Glomerular visceral epithelial cell (primary cell): ENCODE measurements at regions not wholly inside any gene's neighbourhood (a gene's known extent, or its start where the extent isn't known, plus 50 kb on each side); places are given as distances from the start of the nearest gene placed in this dataset.
"Not testable (repeated sequence)": the region's sequence is repeated elsewhere in the genome, so short reads cannot be mapped to it uniquely, and the experiment has no call there.

Experiments used
- DNase-seq: peaks from one replicate; pipeline ENCODE4 v3.0.0-alpha.2; 2016; ENCODE audit errors: extremely low spot score

GRCh38 chr16:46519063-46519462, 102.1 kb downstream of the SHCBP1 start:
- no peak for DNase-seq

DNA sequence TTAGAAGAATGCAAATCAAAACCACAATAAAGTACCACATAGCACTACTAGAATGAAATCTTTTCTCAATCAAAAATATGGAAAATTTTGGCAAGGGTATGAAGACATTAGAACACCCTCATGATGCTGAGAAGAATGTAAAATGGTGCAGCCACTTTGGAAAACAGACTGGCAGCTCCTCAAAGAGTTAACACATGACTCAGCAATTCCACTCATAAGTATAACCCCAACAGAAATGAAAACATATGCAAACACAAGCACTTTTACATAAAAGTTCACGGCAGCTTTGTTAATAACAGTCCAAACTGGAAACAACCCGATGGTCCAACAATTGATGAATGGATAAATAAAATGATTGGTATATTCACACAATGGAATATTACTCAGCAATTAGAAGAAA, 124.5 kb downstream of the SHCBP1 start:
- DNase-seq, result no peak

GRCh38 chr16:46482895-46483294, 138.3 kb downstream of the SHCBP1 start:
- DNase-seq, result no peak

DNA sequence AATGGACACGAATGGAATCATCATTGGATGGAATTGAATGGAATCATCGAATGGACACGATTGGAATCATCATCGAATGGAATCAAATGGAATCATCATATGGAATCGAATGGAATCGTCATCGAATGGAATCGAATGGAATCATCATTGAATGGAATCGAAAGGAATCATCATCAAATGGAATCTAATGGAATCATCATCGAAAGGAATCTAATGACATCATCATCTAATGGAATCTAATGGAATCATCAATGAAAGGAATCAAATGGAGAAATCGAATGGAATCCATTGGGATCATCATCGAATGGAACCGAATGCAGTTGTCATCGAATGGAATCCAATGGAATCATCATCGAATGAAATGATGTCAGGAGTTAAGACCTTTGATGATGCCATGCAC, 154.9 kb downstream of the SHCBP1 start:
- DNase-seq, result no peak

DNA sequence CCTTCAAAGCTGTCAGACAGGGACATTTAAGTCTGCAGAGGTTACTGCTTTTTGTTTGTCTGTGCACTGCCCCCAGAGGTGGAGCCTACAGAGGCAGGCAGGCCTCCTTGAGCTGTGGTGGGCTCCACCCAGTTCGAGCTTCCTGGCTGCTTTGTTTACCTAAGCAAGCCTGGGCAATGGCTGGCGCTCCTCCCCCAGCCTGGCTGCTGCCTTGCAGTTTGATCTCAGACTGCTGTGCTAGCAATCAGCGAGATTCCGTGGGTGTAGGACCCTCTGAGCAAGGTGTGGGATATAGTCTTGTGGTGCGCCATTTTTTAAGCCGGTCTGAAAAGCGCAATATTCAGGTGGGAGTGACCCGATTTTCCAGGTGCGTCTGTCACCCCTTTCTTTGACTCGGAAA, 166.4 kb downstream of the SHCBP1 start:
- DNase-seq, result not testable (repeated sequence)

GRCh38 chr16:46428108-46429061, 192.8 kb downstream of the SHCBP1 start:
- DNase-seq, result no peak

DNA sequence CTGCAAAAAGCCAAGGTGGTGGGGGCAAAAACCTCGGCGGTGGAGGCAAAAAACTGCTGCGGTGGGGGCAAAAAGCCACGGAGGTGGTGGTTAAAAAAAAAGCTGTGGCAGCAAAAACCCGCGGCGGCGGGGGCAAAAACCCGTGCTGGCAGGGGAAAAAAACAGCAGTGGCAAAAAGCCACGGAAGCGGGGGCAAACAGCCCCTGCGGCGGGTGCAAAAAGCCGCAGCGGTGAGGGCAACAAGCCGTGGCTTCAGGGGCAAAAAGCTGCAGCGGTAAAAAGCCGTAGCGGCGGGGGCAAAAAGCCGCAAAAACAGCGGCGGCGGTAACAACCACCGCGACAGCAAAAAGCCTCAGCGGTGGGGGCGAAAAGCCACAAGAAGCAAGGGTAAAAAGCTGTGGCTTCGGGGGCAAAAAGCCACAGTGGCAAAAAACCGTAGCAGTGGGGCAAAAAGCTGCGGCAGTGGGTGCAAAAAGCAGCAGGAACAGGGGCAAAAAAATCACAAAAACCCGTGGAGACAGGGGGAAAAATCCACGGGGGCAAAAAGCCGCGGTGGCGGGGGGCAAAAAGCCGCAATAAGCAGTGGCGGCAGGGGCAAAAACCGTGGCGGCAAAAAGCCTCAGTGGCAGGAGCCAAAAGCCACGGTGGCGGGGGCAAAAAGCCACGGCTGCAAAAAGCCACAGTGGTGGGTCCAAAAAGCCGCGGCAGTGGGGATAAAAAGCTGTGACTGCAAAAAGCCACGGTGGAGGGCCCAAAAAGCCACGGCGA, 193.7 kb downstream of the SHCBP1 start:
- no peak for DNase-seq

DNA sequence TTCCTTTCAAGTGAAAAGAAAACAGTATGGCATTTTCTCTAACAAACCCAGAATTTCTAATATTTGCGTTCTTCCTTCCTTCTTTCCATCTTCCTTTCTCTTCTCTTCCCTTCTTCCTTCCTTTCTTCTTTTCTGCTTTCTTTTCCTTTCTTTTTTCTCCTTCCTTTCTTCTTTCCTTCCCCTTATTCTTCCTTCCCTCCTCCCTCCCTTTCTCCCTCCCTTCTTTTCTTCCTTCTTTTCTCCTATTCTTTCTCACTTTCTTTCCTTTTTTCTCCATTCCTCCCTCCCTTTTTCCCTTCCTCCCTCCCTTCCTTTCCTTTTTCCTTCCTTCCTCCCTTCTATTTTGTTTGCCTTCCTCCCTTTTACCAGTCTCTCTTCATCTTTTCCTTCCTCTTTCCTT, 194.8 kb downstream of the SHCBP1 start:
- no peak for DNase-seq

DNA sequence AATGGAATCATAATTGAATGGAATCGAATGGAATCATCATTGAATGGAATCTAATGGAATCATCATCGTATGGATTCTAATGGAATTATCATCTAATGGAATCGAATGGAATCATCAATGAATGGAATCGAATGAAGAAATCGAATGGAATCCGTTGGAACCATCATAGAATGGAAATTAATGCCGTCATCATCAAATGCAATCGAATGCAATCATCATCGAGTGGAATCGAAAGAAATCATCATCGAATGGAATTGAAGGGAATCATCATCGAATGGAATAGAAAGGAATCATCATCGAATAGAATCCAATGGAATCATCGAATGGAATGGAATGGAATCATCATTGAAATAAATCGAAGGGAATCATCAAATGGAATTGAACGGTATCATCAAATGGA, 217.2 kb downstream of the SHCBP1 start:
- DNase-seq, result no peak

DNA sequence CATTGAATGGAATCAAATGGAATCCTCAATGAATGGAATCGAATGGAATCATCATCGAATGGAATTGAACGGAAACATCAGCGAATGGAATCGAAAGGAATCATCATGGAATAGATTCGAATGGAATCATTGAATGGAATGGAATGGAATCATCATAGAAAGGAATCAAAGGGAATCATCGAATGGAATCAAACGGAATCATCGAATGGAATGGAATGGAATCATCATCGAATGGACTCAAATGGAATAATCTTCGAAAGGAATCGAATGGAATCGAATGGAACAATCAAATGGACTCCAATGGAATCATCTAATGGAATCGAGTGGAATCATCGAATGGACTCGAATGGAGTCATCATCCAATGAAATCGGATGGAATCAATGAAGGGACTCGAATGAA, 222.6 kb downstream of the SHCBP1 start:
- DNase-seq, result not testable (repeated sequence)

GRCh38 chr16:46396883-46397270, 224.3 kb downstream of the SHCBP1 start:
- not testable (repeated sequence) for DNase-seq

DNA sequence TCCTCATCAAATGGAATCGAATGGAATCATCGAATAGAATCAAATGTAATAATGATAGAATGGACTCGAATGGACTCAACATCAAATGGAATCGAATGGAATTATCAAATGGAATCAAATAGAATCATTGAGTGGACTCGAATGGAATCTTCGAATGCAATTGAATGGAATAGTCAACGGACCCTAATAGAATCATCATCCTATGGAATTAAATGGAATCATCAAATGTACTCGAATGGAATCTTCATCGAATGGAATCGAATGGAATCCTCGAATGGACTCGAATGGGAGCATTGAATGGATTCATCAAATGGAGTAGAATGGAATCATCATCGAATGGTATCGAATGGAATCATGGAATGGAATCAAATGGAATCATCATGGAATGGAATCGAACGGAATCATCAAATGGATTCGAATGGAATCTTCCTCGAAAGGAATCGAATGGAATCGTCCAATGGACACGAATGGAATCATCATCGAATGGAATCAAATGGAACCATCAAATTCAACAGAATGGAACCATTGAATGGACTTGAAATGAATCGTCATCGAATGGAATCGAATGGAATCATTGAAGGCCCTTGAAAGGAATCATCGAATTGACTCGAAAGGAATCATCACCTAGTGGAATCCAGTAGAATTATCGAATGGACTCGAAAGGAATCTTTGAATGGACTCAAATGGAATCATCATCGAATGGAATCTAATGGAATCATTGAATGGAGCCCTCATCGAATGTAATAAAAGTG, 224.9 kb downstream of the SHCBP1 start:
- peak; percentile 1 for DNase-seq

GRCh38 chr16:46395391-46395921, 225.7 kb downstream of the SHCBP1 start:
- peak; percentile 16 for DNase-seq

- peak; percentile 30 for DNase-seq
These were observed 226.2 kb downstream of the SHCBP1 start for GRCh38 chr16:46394963-46395362.

GRCh38 chr16:46394149-46394548, 227.0 kb downstream of the SHCBP1 start:
- peak; percentile 6 for DNase-seq

DNA sequence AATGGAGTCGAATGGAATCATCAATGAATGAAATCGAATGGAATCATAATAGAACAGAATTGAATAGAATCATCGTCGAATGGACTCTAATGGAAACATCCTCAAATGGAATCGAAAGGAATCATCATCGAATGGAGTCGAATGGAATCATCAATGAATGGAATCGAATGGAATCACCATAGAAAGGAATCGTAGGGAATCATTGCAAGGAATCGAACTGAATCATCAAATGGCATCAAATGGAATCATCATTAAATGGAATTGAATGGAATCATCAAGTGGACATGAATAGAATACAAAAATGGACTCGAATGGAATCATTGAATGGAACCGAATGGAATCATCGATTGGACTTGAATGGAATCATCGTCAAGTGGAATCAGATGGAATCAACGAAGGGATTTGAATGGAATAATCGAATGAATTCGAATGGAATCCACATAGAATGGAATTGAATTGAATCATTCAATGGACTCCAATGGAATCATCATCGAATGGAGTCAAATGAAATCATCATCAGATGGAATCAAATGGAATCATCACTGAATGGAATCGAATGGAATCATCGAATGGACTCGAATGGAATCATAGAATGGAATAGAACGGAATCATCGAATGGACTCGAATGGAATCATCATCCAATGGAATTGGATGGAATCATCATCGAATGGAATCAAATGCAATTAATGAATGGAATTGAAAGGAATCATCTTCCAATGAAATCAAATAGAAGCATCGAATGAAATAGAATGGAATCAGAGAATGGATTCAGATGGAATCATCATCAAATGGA, 228.1 kb downstream of the SHCBP1 start:
- DNase-seq, result peak; percentile 36

- peak; percentile 4 for DNase-seq
These were observed 230.3 kb downstream of the SHCBP1 start for GRCh38 chr16:46390660-46391462.

DNA sequence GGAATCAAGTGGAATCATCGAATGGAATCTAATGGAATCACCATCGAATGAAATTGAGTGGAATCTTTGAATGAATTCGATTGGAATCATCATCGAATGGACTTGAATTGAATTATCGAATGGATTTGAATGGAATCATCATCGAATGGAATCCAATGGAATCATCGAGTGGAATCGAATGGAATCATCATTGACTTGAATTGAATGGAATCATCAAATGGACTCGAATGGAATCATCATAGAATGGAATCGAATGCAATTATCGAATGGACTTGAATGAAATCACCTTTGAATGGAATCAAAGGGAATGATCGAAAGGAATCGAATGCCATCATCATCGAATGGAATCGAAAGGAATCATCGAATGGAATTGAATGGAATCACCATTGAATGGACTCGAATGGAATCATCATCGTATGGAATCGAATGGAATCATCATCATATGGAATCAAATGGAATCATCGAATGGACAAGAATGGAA, 231.6 kb downstream of the SHCBP1 start:
- DNase-seq, result peak; percentile 85

DNA sequence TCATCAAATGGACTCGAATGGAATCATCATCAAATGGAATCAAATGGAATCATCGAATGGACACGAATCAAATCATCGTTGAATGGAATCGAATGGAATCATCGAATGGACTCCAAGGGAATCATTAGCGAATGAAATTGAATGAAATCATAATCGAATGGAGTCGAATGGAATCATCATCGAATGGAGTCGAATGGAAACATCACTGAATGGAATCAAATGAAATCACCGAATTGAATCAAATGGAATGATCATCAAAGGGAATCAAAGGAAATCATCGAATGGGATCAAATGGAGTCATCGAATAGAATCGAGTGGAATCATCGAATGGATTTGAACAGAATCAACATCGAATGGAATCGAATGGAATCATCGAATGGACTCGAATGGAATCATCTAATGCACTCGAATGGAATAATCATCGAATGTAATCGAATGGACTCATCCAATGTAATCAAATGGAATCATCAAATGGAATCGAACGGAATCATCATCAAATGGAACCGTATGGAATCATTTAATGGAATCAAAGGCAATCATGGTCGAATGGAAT, 232.2 kb downstream of the SHCBP1 start:
- DNase-seq, result not testable (repeated sequence)

DNA sequence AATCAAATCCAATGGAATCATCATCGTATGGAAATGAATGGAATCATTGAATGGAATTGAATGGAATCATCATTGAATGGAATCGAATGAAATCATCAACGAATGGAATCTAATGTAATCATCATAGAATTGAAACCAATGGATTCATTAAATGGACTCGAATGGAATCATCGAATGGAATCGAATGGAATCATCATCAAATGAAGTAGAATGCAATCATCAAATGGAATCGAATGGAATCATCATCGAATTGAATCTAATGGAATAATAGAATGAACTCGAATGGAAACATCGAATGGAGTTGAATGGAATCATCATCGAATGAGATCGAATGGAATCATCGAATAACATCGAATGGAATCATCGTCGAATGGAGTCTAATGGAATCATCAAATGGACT, 232.8 kb downstream of the SHCBP1 start:
- DNase-seq, result peak; percentile 32
